Stimulated activated CD8-positive, alpha-beta memory T cell treated with anti-CD3 and anti-CD28 coated beads, Interleukin-12 subunit alpha, Interleukin-12 subunit beta, amount 100 ng/mL, for 24 hours (primary cell): ENCODE measurements at regions not wholly inside any gene's neighbourhood (a gene's known extent, or its start where the extent isn't known, plus 50 kb on each side); places are given as distances from the start of the nearest gene placed in this dataset.

Source experiments
- DNase-seq: peaks from one replicate; pipeline ENCODE4 v3.0.0-alpha.2; 2020; ENCODE audit errors: extremely low read depth

- DNase-seq = no peak
Measured at GRCh38 chr10:118835682-118836326, 81.0 kb upstream of the CACUL1 start.

- DNase-seq = no peak
Measured at GRCh38 chr10:118838364-118838763, 83.6 kb upstream of the CACUL1 start.

- DNase-seq = no peak
Measured at GRCh38 chr10:118839348-118839747, 84.6 kb upstream of the CACUL1 start.

- peak; percentile 5 for DNase-seq
Measured at GRCh38 chr10:118840071-118840775, 85.5 kb upstream of the CACUL1 start.

- no peak for DNase-seq
Measured at GRCh38 chr10:118840776-118841468, 86.2 kb upstream of the CACUL1 start.

GRCh38 chr10:118841881-118842605 is 87.3 kb upstream of the CACUL1 start:
- DNase-seq = no peak

- DNase-seq = no peak
Measured at GRCh38 chr10:118842843-118843624, 88.3 kb upstream of the CACUL1 start.

- DNase-seq = no peak
Measured at GRCh38 chr10:118843647-118844265, 89.0 kb upstream of the CACUL1 start.

GRCh38 chr10:118844731-118845521 is 90.2 kb upstream of the CACUL1 start:
- no peak for DNase-seq

GRCh38 chr10:118845776-118846175 is 91.0 kb upstream of the CACUL1 start:
- no peak for DNase-seq

- peak; percentile 44 for DNase-seq
Measured at GRCh38 chr10:118850418-118851061, 95.8 kb upstream of the CACUL1 start.

GRCh38 chr10:118851062-118852035 is 96.6 kb upstream of the CACUL1 start:
- no peak for DNase-seq

- no peak for DNase-seq
Measured at GRCh38 chr10:118853916-118854315, 99.1 kb upstream of the CACUL1 start.

- DNase-seq = no peak
Measured at GRCh38 chr10:118856106-118856505, 101.3 kb upstream of the CACUL1 start.

GRCh38 chr10:118865998-118866693 is 111.4 kb upstream of the CACUL1 start:
- DNase-seq = no peak

- no peak for DNase-seq
Measured at GRCh38 chr10:118867768-118868167, 113.0 kb upstream of the CACUL1 start.

GRCh38 chr10:118868589-118868988 is 113.8 kb upstream of the CACUL1 start:
- no peak for DNase-seq
